Esophagus squamous epithelium (tissue), 5 donors: ENCODE measurements at regions not wholly inside any gene's neighbourhood (a gene's known extent, or its start where the extent isn't known, plus 50 kb on each side); places are given as distances from the start of the nearest gene placed in this dataset.
A peak's percentile ranks its signal among the peaks of the same experiment; 100 is the strongest.

Source experiments
- DNase-seq: peaks from one replicate; lab custom pipeline; 2025; lab: John Stamatoyannopoulos, UW
- H3K27ac ChIP-seq, 4 donors: fragments of 200-600 bp; sonication (generic); one replicate each; pipeline ENCODE4 v1.5.1; 2016 to 2019; ENCODE audit warnings: mild to moderate bottlenecking in 1 of 4
- H3K27me3 ChIP-seq, 4 donors: fragments of 200-600 bp; sonication (generic); 1 replicate in 3 of 4; 2 replicates in 1 of 4; pipeline versions ENCODE4 v1.5.1 to v1.6.0; 2017 to 2021; ENCODE audit warnings: antibody characterized with exemption in 1 of 4
- H3K36me3 ChIP-seq, 3 donors: fragments of 200-600 bp; sonication (generic); one replicate each; pipeline ENCODE4 v1.5.1; 2016 to 2019
- H3K4me1 ChIP-seq, 3 donors: fragments of 200-600 bp; sonication (generic); one replicate each; pipeline ENCODE4 v1.5.1; 2017 to 2019
- H3K4me3 ChIP-seq, 4 donors: fragments of 200-600 bp; sonication (generic); 1 replicate in 3 of 4; 2 replicates in 1 of 4; pipeline ENCODE4 v1.5.1; 2016 to 2019; ENCODE audit warnings: mild to moderate bottlenecking in 2 of 4, moderate library complexity in 1 of 4
- H3K9me3 ChIP-seq, 3 donors: fragments of 200-600 bp; sonication (generic); one replicate each; pipeline ENCODE4 v1.5.1; 2016 to 2019
- POLR2A ChIP-seq, 4 donors: fragments of 450-650 bp; IDR thresholded peaks; one replicate each; pipeline ENCODE4 v1.6.1; 2017; ENCODE audit warnings: antibody characterized with exemption in 4 of 4, mild to moderate bottlenecking in 4 of 4, moderate library complexity in 3 of 4
- WGBS, 2 donors: methylation state at CpG; one replicate each; pipeline ENCODE4 v1.1.5; 2018; 5-methylcytosine and 5-hydroxymethylcytosine counted together
- intact Hi-C: fragments of 100-400 bp; cut with DNase I; formaldehyde crosslinking; loops from one replicate; pipeline ENCODE4 v1.15.0; 2022
- TF ChIP-seq, protein P1 (sequence below), 6 experiments: fragments of 450-650 bp in 4 of 6; fragments of 200-600 bp in 2 of 6; sonication (generic) in 2 of 6; IDR thresholded peaks; one replicate each; pipeline ENCODE4 v1.5.1; 2016 to 2019; ENCODE audit warnings: antibody characterized with exemption in 6 of 6, mild to moderate bottlenecking in 4 of 6, moderate library complexity in 4 of 6
- donor health status: DM: yes; HTN: yes; CAD: no.

DNA sequence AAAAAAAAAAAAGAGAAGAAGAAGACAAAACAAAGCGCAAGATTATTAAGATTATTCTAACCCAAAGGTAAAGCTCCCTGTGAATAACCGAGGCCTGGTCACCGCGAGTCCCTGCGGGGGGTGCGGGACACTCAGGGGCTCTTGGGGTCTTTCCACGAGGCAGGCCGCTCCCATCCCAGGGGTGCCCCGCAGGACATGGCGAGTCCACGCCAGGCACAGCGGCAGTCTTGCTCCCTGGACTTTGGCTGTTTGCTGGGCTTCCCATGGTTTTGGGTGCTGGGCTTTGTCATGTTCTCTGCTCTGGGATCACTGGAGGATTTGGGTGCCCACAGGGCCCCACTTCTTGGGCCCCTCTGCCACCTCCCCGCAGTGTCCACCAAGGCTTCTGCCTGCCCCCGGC, 137.4 kb upstream of the TCERG1L start:
- Histone ChIP-seq H3K27me3 (peaks cover 0 to 89% (median 0%) of the 10 kb centered on the region in 4 donors), H3K36me3 (no peaks in the 10 kb centered on the region), H3K27ac (no peak overlapping the region), H3K9me3 (no peaks in the 10 kb centered on the region), H3K4me3 (no peak overlapping the region), H3K4me1 (peaks cover 0 to 11% (median 8%) of the 10 kb centered on the region in 3 donors)
- WGBS, 2 donors, result 92 to 94% methylated on average over 12 of the region's 14 CpGs
- TF ChIP-seq, protein P1, sequence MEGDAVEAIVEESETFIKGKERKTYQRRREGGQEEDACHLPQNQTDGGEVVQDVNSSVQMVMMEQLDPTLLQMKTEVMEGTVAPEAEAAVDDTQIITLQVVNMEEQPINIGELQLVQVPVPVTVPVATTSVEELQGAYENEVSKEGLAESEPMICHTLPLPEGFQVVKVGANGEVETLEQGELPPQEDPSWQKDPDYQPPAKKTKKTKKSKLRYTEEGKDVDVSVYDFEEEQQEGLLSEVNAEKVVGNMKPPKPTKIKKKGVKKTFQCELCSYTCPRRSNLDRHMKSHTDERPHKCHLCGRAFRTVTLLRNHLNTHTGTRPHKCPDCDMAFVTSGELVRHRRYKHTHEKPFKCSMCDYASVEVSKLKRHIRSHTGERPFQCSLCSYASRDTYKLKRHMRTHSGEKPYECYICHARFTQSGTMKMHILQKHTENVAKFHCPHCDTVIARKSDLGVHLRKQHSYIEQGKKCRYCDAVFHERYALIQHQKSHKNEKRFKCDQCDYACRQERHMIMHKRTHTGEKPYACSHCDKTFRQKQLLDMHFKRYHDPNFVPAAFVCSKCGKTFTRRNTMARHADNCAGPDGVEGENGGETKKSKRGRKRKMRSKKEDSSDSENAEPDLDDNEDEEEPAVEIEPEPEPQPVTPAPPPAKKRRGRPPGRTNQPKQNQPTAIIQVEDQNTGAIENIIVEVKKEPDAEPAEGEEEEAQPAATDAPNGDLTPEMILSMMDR (IDR thresholded peaks at IDR 0.05), result no peak
- no peak for TF ChIP-seq POLR2A (IDR thresholded peaks at IDR 0.05)
- no peak for DNase-seq
- intact Hi-C loops, result no loop called here

GRCh38 chr10:131450216-131450765, 138.8 kb upstream of the TCERG1L start:
- no peak for DNase-seq
- 69 to 82% methylated on average over 6 to 7 of the region's 7 CpGs for WGBS, 2 donors
- no peaks in the 10 kb centered on the region for H3K36me3 ChIP-seq
- intact Hi-C loops, result no loop called here
- H3K27me3 ChIP-seq, result peaks cover 0 to 89% (median 4%) of the 10 kb centered on the region in 4 donors
- TF ChIP-seq, protein P1 (IDR thresholded peaks at IDR 0.05), result no peak
- TF ChIP-seq POLR2A (IDR thresholded peaks at IDR 0.05), result no peak
- no peaks in the 10 kb centered on the region for H3K9me3 ChIP-seq
- H3K4me1 ChIP-seq, result peaks cover 0 to 14% (median 10%) of the 10 kb centered on the region in 3 donors
- no peak overlapping the region for H3K4me3 ChIP-seq
- H3K27ac ChIP-seq, result no peak overlapping the region

- H3K27me3 ChIP-seq, result peaks cover 0 to 89% (median 4%) of the 10 kb centered on the region in 4 donors
- 81 to 89% methylated on average over 5 to 7 of the region's 7 CpGs for WGBS, 2 donors
- DNase-seq, result no peak
- H3K27ac ChIP-seq, result no peak overlapping the region
- peaks cover 0 to 14% (median 10%) of the 10 kb centered on the region in 3 donors for H3K4me1 ChIP-seq
- no peak for TF ChIP-seq POLR2A (IDR thresholded peaks at IDR 0.05)
- TF ChIP-seq, protein P1 (IDR thresholded peaks at IDR 0.05), result no peak
- intact Hi-C loops, result no loop called here
- H3K36me3 ChIP-seq, result no peaks in the 10 kb centered on the region
- H3K9me3 ChIP-seq, result no peaks in the 10 kb centered on the region
- H3K4me3 ChIP-seq, result no peak overlapping the region
Observed at GRCh38 chr10:131451407-131452015, 140.0 kb upstream of the TCERG1L start.

- DNase-seq, result no peak
Observed at GRCh38 chr10:131452926-131453720, 141.6 kb upstream of the TCERG1L start.

More at GRCh38 chr10:131452926-131453720, 141.6 kb upstream of the TCERG1L start:
- Histone ChIP-seq H3K27me3 (peaks cover 0 to 98% (median 4%) of the 10 kb centered on the region in 4 donors), H3K27ac (no peak overlapping the region), H3K4me1 (peaks cover 0 to 14% (median 10%) of the 10 kb centered on the region in 3 donors), H3K36me3 (no peaks in the 10 kb centered on the region), H3K9me3 (no peaks in the 10 kb centered on the region), H3K4me3 (peak overlapping the region in 3 of 4 donors; percentile 23 to 47 (median 29))
- intact Hi-C loops, result no loop called here
- 29 to 34% methylated on average over 3 to 17 of the region's 33 CpGs for WGBS, 2 donors
- TF ChIP-seq, protein P1 (IDR thresholded peaks at IDR 0.05), result no peak
- TF ChIP-seq POLR2A (IDR thresholded peaks at IDR 0.05), result no peak
